H9 (cell line): ENCODE measurements at regions not wholly inside any gene's neighbourhood (a gene's known extent, or its start where the extent isn't known, plus 50 kb on each side); places are given as distances from the start of the nearest gene placed in this dataset.
A peak's percentile ranks its signal among the peaks of the same experiment; 100 is the strongest.

Source experiments
- DNase-seq: peaks from one replicate; pipeline ENCODE4 v3.0.0-alpha.2; 2017
- H2AFZ ChIP-seq: one replicate; pipeline ENCODE4 v1.6.1; 2013; ENCODE audit warnings: mild to moderate bottlenecking, low read length, control low read depth, moderate library complexity
- H2AK5ac ChIP-seq: 2 replicates; pipeline ENCODE4 v1.6.1; 2013; ENCODE audit warnings: low read length, control low read depth, mixed read lengths; ENCODE audit not compliant: insufficient read length
- H2BK120ac ChIP-seq: one replicate; pipeline ENCODE4 v1.6.1; 2013; ENCODE audit warnings: low read depth, mild to moderate bottlenecking, low read length, control low read depth, inconsistent platforms; ENCODE audit not compliant: poor library complexity, severe bottlenecking
- H2BK12ac ChIP-seq: 2 replicates; pipeline ENCODE4 v1.6.1; 2013; ENCODE audit warnings: low read length, control low read depth, mixed read lengths, low read depth; ENCODE audit not compliant: insufficient read length
- H2BK15ac ChIP-seq: 2 replicates; pipeline ENCODE4 v1.6.1; 2013; ENCODE audit warnings: low read depth, low read length, control low read depth
- H2BK20ac ChIP-seq: one replicate; pipeline ENCODE4 v1.6.1; 2013; ENCODE audit warnings: low read depth, mild to moderate bottlenecking, low read length, control low read depth, inconsistent platforms; ENCODE audit not compliant: poor library complexity, severe bottlenecking
- H2BK5ac ChIP-seq: 2 replicates; pipeline ENCODE4 v1.6.1; 2013; ENCODE audit warnings: low read length, control low read depth, mixed read lengths; ENCODE audit not compliant: insufficient read length
- H3K14ac ChIP-seq: 2 replicates; pipeline ENCODE4 v1.6.1; 2013; ENCODE audit warnings: low read length, control low read depth; ENCODE audit not compliant: insufficient read depth
- H3K18ac ChIP-seq: 2 replicates; pipeline ENCODE4 v1.6.1; 2013; ENCODE audit warnings: low read depth, mild to moderate bottlenecking, mixed read lengths, low read length, control low read depth; ENCODE audit not compliant: insufficient read length
- H3K23ac ChIP-seq: 2 replicates; pipeline ENCODE4 v1.6.1; 2013; ENCODE audit warnings: low read length, control low read depth, mixed read lengths, low read depth; ENCODE audit not compliant: insufficient read length
- H3K23me2 ChIP-seq: 2 replicates; pipeline ENCODE4 v1.6.1; 2013; ENCODE audit warnings: low read depth, mild to moderate bottlenecking, mixed read lengths, low read length, control low read depth; ENCODE audit not compliant: insufficient read length, poor library complexity, severe bottlenecking
- H3K27ac ChIP-seq: 2 replicates; pipeline ENCODE4 v1.5.1; 2013; ENCODE audit warnings: low read length, control low read depth, mixed read lengths, low read depth; ENCODE audit not compliant: insufficient read length
- H3K27me3 ChIP-seq: 2 replicates; pipeline ENCODE4 v1.6.1; 2013; ENCODE audit warnings: low read length, control low read depth, inconsistent platforms; ENCODE audit not compliant: insufficient read depth
- H3K4ac ChIP-seq: 2 replicates; pipeline ENCODE4 v1.6.1; 2013; ENCODE audit warnings: low read depth, mild to moderate bottlenecking, control low read depth, inconsistent platforms, low read length, moderate library complexity
- H3K4me1 ChIP-seq: 2 replicates; pipeline ENCODE4 v1.6.1; 2013; ENCODE audit warnings: low read length, control low read depth, inconsistent platforms; ENCODE audit not compliant: insufficient read depth
- H3K4me2 ChIP-seq: 2 replicates; pipeline ENCODE4 v1.6.1; 2013; ENCODE audit warnings: low read length, control low read depth, mixed read lengths; ENCODE audit not compliant: insufficient read length, insufficient read depth
- H3K56ac ChIP-seq: 2 replicates; pipeline ENCODE4 v1.6.1; 2013; ENCODE audit warnings: low read depth, mild to moderate bottlenecking, mixed read lengths, low read length, control low read depth; ENCODE audit not compliant: insufficient read length
- H3K79me1 ChIP-seq: 2 replicates; pipeline ENCODE4 v1.6.1; 2013; ENCODE audit warnings: low read depth, mild to moderate bottlenecking, moderate library complexity, low read length, control low read depth, inconsistent platforms; ENCODE audit not compliant: insufficient read depth, poor library complexity, severe bottlenecking
- H3K79me2 ChIP-seq: 2 replicates; pipeline ENCODE4 v1.6.1; 2013; ENCODE audit warnings: low read length, control low read depth, inconsistent platforms; ENCODE audit not compliant: insufficient read depth
- H3K9ac ChIP-seq: 2 replicates; pipeline ENCODE4 v1.6.1; 2013; ENCODE audit warnings: low read length, control low read depth, mixed read lengths; ENCODE audit not compliant: insufficient read length; ENCODE audit errors: extremely low read depth
- H3K9me3 ChIP-seq: one replicate; pipeline ENCODE4 v1.6.1; 2013; ENCODE audit warnings: low read depth, low read length, inconsistent platforms; ENCODE audit not compliant: control insufficient read depth
- H3T11ph ChIP-seq: one replicate; pipeline ENCODE4 v1.6.1; 2013; ENCODE audit warnings: mild to moderate bottlenecking, low read length, control low read depth, inconsistent platforms
- H4K20me1 ChIP-seq: one replicate; pipeline ENCODE4 v1.6.1; 2013; ENCODE audit not compliant: control insufficient read depth, insufficient read length, insufficient read depth
- H4K5ac ChIP-seq: 2 replicates; pipeline ENCODE4 v1.6.1; 2013; ENCODE audit warnings: low read depth, mild to moderate bottlenecking, mixed read lengths, low read length, control low read depth; ENCODE audit not compliant: insufficient read length
- H4K8ac ChIP-seq: replicated peaks from 2 replicates; pipeline ENCODE4 v1.6.1; 2013; ENCODE audit warnings: low read length, control low read depth, mixed read lengths, low read depth; ENCODE audit not compliant: insufficient read length
- H4K91ac ChIP-seq: 2 replicates; pipeline ENCODE4 v1.6.1; 2013; ENCODE audit warnings: low read depth, mild to moderate bottlenecking, moderate library complexity, mixed read lengths, low read length, control low read depth; ENCODE audit not compliant: insufficient read length
- H3K27ac Mint-ChIP-seq, 3 experiments: 2 replicates in 2 of 3; 3 replicates in 1 of 3; pipeline ENCODE4 v1.8.0; 2020 to 2021; ENCODE audit warnings: mixed read lengths in 3 of 3, mild to moderate bottlenecking in 1 of 3, moderate library complexity in 1 of 3
- H3K27me3 Mint-ChIP-seq: 2 replicates; pipeline ENCODE4 v1.8.0; 2021; ENCODE audit warnings: low read depth, mild to moderate bottlenecking, moderate library complexity, mixed read lengths
- H3K36me3 Mint-ChIP-seq, 3 experiments: 2 replicates in 2 of 3; 3 replicates in 1 of 3; pipeline ENCODE4 v1.8.0; 2020 to 2021; ENCODE audit warnings: low read depth in 3 of 3, mixed read lengths in 3 of 3; ENCODE audit not compliant: insufficient read depth in 1 of 3
- H3K4me1 Mint-ChIP-seq, 2 experiments: 2 replicates each; pipeline ENCODE4 v1.8.0; 2020; ENCODE audit warnings: mixed read lengths in 2 of 2
- H3K4me3 Mint-ChIP-seq, 2 experiments: 2 replicates in 1 of 2; 3 replicates in 1 of 2; pipeline ENCODE4 v1.8.0; 2020 to 2021; ENCODE audit warnings: mild to moderate bottlenecking in 2 of 2, mixed read lengths in 2 of 2, moderate library complexity in 1 of 2
- H3K9me3 Mint-ChIP-seq, 2 experiments: 2 replicates in 1 of 2; 3 replicates in 1 of 2; pipeline ENCODE4 v1.8.0; 2020; ENCODE audit warnings: mild to moderate bottlenecking in 2 of 2, mixed read lengths in 2 of 2, moderate library complexity in 1 of 2
- WGBS: extraction: QIAGEN DNeasy Blood & Tissue Kit; methylation state at CpG from one replicate; pipeline ENCODE4 v1.1.7; 2013; ENCODE audit warnings: missing lambda C conversion rate, low lambda C conversion rate, mixed read lengths; ENCODE audit not compliant: insufficient read length; ENCODE audit errors: extremely low coverage; 5-methylcytosine and 5-hydroxymethylcytosine counted together
- TF ChIP-seq, protein P1 (sequence below): fragments of 200-600 bp; sonication (generic); conservative IDR thresholded peaks from 3 replicates; pipeline ENCODE4 v1.8.0; 2021; ENCODE audit warnings: antibody characterized with exemption, mild to moderate bottlenecking

DNA sequence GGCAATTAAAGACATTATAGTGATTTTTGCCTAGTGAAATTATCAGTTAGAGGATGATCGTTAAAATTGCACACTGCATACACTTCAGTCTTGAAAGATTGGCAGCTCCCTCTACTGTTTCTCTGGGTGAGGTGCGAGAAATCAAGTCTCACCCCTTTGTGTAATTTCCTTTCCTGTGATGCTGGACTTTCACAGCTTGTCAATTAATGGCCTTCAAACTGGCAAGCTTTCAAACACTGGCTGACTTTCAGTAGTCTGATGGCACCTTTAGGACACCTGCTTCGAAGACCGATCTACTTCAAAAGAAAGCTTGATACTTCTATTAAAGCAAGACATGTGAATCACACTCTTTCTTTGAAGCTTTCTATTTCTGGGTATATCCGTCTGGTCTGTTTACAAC, 706.7 kb upstream of the PTPRD start:
- H3K27me3 ChIP-seq = no peaks in the 10 kb centered on the region
- no peak overlapping the region for H2BK20ac ChIP-seq
- H2BK120ac ChIP-seq = no peak overlapping the region
- H3T11ph ChIP-seq = no peak overlapping the region
- H3K36me3 Mint-ChIP-seq = no peaks in the 10 kb centered on the region
- no peaks in the 10 kb centered on the region for H3K4me1 Mint-ChIP-seq
- H3K27ac ChIP-seq = no peak overlapping the region
- H2BK15ac ChIP-seq = no peak overlapping the region
- H2BK5ac ChIP-seq = no peak overlapping the region
- no peak overlapping the region for H3K27ac Mint-ChIP-seq
- H3K23ac ChIP-seq = no peak overlapping the region
- H3K14ac ChIP-seq = no peak overlapping the region
- no peak overlapping the region for H2AFZ ChIP-seq
- no peaks in the 10 kb centered on the region for H3K9me3 ChIP-seq
- H3K27me3 Mint-ChIP-seq = no peaks in the 10 kb centered on the region
- no peak overlapping the region for H4K8ac ChIP-seq
- no peak overlapping the region for H3K4me2 ChIP-seq
- H3K56ac ChIP-seq = no peak overlapping the region
- H4K20me1 ChIP-seq = no peaks in the 10 kb centered on the region
- WGBS = no CpG with 5 or more reads among the region's 5 CpGs
- no peak overlapping the region for H3K4ac ChIP-seq
- DNase-seq = no peak
- H3K9me3 Mint-ChIP-seq = no peaks in the 10 kb centered on the region
- no peaks in the 10 kb centered on the region for H3K23me2 ChIP-seq
- TF ChIP-seq, protein P1, sequence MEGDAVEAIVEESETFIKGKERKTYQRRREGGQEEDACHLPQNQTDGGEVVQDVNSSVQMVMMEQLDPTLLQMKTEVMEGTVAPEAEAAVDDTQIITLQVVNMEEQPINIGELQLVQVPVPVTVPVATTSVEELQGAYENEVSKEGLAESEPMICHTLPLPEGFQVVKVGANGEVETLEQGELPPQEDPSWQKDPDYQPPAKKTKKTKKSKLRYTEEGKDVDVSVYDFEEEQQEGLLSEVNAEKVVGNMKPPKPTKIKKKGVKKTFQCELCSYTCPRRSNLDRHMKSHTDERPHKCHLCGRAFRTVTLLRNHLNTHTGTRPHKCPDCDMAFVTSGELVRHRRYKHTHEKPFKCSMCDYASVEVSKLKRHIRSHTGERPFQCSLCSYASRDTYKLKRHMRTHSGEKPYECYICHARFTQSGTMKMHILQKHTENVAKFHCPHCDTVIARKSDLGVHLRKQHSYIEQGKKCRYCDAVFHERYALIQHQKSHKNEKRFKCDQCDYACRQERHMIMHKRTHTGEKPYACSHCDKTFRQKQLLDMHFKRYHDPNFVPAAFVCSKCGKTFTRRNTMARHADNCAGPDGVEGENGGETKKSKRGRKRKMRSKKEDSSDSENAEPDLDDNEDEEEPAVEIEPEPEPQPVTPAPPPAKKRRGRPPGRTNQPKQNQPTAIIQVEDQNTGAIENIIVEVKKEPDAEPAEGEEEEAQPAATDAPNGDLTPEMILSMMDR = peak; percentile 76
- H3K18ac ChIP-seq = no peak overlapping the region
- no peak overlapping the region for H2AK5ac ChIP-seq
- no peak overlapping the region for H2BK12ac ChIP-seq
- no peaks in the 10 kb centered on the region for H3K4me1 ChIP-seq
- H3K4me3 Mint-ChIP-seq = no peak overlapping the region
- no peaks in the 10 kb centered on the region for H3K79me2 ChIP-seq
- H4K91ac ChIP-seq = no peak overlapping the region
- no peak overlapping the region for H4K5ac ChIP-seq
- H3K9ac ChIP-seq = no peak overlapping the region
- H3K79me1 ChIP-seq = no peaks in the 10 kb centered on the region
